HG02759 (cell line): ENCODE measurements at regions not wholly inside any gene's neighbourhood (a gene's known extent, or its start where the extent isn't known, plus 50 kb on each side); places are given as distances from the start of the nearest gene placed in this dataset.

ENCODE experiments used
- ATAC-seq: cut with Tn5 transposase; IDR thresholded peaks from one replicate; pipeline ENCODE4 v1.9.1; 2021; ENCODE audit warnings: mild to moderate bottlenecking, moderate library complexity; ENCODE audit not compliant: unreplicated experiment

DNA sequence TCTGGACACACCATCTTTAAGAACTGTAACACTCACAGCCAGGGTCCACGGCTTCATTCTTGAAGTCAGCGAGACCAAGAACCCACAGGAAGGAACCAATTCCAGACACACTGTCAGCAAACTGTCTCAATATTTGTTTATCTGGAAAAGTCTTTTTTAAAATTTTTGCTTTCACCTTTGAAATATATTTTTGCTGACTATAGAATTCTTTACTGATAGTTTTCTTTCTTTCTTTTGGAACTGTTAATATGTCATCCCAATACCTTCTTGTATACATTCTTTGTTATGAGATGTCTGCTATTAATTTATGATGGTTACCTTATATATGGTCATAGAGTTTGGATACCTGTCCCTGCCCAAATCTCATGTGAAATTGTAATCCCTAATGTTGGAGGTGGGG lies 145.1 kb upstream of the IRX4 start:
- no peak for ATAC-seq

DNA sequence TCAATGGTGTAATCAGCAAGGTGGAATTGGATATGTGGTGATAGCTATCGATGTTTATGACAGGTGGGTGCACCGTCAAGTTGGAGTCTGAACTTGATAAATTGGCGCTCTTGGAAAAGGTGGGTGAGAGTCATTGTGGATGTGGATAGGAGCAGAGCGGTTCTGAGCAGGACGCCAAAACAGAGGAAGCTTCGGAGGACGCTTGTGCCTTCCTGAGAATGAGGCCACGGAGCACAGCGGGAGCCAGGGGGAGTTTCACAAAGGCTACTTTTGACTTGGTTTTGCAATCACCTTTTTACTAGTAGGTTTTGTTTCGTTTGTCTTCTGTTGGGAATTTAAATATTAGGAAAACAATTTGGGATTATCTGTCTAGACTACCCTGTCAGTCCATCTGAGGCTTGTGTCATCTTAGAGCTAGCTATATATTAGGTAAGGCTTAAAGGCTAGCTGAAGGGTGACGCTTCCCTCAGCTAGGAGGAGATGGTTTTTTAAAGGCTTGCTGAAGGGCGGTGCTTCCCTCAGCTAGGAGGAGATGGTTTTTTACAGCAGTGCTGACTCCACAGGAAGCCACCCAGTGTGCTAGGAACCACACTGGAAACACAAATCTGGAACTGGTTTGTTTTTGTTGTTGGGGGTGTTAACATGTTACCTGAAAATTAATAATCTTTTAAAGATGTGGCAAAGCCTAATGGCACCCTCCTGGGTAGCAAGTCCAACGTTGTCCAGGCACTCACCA lies 142.4 kb upstream of the IRX4 start:
- no peak for ATAC-seq

- no peak for ATAC-seq
Observed at GRCh38 chr5:2023196-2023595, 140.5 kb upstream of the IRX4 start.

DNA sequence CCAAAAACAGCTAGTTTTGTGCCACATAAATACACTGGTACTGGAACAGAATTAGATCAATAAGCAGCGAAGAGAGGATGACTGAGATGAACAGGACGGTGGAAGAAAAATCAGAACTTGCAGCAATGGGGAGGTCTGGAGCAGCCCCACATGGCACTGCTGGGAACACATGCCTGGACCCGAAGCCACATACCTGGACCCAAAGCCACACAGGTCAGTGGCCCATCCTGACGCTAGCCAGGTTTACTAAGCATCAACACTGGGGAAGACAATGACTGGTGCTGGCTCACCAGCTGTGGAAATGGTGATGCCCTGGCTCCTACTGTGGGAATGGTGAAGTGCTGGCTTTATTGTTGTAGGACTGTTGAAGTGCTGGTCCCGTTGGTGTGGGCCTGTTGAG lies 139.7 kb upstream of the IRX4 start:
- ATAC-seq, result no peak

GRCh38 chr5:2021484-2022176 lies 138.9 kb upstream of the IRX4 start:
- no peak for ATAC-seq

- no peak for ATAC-seq
Observed at GRCh38 chr5:2020730-2021129, 138.0 kb upstream of the IRX4 start.

DNA sequence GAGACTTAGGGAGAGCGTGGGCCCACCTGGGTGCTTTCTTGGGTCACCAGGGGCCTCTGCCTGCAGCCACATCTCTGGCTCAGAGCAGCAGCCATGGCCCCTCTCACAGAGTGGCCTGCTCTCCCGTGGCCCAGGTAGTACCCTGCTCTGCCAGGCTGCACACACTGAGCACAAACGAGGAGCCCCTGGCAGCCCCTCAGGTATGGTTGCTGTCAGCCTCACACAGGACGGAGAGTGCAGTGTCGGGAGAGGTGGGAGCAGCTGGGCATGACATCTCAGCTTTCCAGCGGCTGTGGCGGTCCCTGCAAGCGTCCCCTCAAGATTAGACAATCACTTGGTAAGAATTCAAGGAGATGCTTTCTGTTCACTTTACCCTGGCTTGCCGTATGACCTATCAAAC lies 137.0 kb upstream of the IRX4 start:
- no peak for ATAC-seq

- ATAC-seq, result no peak
Observed at GRCh38 chr5:2018390-2018724, 135.6 kb upstream of the IRX4 start.

- no peak for ATAC-seq
Observed at GRCh38 chr5:2017540-2018389, 135.0 kb upstream of the IRX4 start.

DNA sequence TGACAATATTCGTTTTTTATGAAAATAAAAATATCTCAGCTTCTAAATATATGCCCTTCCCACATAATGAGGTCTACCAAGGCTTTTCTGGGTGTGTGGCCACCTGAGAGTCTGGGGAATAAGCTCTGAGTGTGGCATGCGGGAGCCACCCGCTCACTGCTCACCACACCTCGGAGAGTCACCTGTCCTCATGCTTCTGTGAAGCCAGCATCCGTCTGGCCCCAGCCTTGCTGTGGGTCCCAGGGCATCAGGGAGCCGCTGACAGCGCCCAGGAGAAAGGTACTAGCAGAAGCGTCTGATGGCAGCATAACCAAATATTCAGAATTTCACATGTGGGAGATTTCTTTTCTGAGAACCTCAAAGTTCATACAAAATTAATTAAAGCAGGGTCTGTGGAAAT lies 133.2 kb upstream of the IRX4 start:
- no peak for ATAC-seq

DNA sequence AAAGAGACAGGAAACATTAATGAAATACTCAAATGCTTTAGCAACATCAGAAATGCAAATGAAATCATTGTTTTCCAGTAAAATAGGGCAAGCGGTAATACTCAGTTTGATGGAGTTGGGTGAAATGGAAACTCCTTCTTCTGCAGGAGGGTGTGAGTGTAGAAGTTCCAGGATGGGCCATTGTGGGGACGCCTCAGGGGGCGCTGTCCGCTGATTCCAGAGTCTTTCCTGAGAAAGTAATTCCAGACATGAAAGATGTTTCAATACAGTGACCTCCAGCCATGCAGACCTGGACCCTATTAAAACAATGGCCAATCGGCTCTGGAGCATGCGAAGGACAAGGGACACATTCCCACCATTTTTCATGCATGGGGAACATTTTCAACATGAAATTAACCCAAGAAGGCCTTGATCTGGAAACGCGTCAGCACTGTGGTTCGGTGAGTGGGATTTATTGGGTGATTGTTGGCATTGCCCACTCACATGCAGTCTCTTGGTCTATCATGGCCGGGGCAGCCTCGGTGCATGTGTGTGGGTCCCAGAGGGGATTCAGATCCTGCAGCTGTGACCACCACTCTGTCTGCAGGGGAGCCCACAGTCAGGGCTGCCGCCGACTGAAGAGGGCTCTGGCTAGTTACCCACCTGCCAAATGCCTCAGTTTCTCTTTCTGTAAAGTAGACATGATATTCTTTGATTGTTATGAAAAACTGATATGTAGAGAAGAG lies 132.6 kb upstream of the IRX4 start:
- ATAC-seq, result no peak

DNA sequence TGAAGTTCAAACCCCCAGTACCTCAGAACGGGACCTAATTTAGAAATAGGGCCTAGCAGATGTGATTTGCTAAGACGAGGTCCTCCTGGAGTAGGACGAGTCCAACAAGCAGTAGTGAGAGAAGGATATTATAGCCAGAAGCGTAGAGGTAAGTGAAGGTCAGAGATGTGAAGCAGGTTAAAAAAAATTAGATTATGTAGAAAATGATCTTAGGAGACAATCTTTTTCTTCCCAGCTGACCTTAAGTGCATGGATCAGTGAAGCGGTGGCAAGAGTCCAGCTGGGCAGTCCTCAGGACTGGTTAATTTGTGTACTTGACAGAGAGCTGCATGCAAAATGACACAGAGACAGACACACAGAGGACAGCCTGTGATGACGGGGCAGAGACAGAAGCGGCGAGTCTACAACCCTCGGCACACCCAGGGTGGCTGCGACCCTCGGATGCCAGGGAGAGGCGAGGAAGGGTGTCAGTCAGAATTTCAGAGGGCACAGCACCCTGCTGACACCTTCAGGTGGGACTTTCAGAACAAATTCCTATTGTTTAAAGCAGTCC lies 131.4 kb upstream of the IRX4 start:
- no peak for ATAC-seq

GRCh38 chr5:2013301-2014057 lies 130.8 kb upstream of the IRX4 start:
- no peak for ATAC-seq

DNA sequence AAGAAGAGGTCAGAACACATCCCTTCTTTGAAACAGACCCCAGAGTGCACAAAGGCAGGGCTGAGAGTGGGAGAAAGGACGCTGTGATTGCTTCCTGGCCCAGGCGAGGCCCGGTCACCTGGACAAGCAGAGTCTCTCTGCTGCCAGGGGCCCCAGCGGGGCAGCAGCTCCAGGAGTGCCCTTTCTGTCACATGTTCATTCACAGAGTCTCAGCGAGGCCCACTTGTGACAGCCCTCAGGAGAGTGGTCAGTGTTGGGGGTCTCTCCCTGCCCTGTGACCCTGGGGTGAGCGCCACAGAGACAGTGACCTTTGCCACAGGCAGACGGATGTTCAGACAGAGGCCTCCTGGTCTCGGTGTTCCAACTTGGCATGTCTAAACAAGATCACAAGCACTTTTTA lies 130.2 kb upstream of the IRX4 start:
- no peak for ATAC-seq

DNA sequence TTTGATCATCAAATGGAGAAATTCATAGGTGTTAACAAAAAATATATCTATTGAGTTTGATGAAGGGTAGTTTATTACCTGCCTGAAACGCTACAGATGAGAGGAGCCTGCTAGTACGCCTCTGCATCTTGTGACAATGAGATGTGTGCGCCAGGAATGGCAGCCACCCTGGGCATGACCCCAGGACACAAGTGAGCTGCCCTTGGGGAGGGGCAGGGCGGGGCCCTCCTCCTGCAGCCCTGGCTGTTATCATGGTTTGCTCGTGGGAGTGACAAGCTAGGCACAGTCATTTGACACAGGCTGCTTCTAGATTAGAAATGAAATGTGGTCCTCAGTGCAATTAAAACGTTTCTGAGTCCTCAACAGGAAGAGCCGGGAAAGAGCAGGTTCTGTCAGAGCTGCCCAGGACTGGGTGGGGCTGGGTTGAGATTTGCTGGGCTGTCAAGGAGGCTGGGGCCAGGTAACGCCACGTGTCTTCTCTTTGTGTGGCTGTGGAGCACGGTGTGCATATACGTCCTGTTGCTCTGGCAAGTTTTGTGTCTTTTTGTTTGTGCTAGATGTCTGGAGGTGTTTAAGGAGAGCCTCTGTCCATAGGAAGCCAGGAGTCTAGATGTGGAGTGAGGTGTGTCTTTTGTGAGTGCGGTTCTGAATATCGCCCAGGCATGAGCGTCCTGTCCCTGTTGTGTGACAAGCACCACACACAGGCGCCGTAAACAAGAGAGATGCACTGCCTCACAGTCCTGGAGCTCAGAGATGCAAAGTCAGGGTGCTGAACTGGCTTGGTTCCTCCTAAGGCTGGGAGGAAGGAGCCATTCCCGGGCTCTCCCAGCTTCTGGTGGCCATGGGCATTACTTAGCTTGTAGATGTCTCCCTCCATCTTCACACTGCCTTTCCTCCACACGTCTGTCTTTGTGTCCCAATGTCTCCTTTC lies 129.0 kb upstream of the IRX4 start:
- no peak for ATAC-seq

DNA sequence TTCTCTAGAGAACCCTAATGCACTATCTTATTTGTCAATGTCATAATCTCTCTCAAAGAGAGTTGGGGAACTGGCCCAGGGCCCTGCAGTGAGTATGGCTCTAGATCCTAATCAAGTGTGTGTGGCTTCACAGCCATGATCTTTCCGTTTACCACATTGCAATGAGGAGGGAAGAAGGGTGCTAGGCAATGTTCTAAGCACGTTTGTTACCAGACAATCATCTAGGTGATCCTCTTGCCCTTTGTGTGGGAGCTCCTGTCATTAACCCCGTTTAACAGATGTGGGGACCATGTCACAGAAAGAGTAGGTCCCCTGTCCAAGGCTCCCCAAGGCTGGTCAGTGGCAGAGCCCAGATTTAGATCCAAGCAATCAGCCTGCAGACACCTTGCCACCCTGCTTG lies 128.2 kb upstream of the IRX4 start:
- no peak for ATAC-seq

- ATAC-seq, result no peak
Observed at GRCh38 chr5:2009986-2010914, 127.5 kb upstream of the IRX4 start.
